ENCODE measurements at regions not wholly inside any gene's neighbourhood (a gene's known extent, or its start where the extent isn't known, plus 50 kb on each side); places are given as distances from the start of the nearest gene placed in this dataset.

DNA sequence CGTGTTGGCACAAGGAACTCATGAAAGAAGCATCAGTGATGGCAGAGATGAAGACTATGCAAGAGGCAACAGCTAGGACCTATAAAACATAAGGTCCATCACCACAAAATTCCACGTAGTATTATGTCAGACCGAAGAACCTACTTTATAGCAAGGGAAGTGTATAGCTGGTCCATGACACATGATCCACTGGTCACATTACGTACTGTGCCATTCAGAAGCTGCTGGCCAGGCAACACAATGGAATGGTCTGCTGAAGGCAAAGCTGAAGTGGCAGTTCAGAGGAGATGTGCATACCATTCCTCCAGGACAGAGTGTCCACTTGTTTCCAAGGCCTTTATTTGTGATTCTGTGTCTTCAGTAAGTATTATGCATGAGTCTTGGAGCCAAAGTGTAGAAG, 215.5 kb upstream of the UGT8 start:
- TF ChIP-seq, protein P1, sequence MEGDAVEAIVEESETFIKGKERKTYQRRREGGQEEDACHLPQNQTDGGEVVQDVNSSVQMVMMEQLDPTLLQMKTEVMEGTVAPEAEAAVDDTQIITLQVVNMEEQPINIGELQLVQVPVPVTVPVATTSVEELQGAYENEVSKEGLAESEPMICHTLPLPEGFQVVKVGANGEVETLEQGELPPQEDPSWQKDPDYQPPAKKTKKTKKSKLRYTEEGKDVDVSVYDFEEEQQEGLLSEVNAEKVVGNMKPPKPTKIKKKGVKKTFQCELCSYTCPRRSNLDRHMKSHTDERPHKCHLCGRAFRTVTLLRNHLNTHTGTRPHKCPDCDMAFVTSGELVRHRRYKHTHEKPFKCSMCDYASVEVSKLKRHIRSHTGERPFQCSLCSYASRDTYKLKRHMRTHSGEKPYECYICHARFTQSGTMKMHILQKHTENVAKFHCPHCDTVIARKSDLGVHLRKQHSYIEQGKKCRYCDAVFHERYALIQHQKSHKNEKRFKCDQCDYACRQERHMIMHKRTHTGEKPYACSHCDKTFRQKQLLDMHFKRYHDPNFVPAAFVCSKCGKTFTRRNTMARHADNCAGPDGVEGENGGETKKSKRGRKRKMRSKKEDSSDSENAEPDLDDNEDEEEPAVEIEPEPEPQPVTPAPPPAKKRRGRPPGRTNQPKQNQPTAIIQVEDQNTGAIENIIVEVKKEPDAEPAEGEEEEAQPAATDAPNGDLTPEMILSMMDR (IDR thresholded peaks at IDR 0.05), result no peak
- no peak for TF ChIP-seq POLR2A (IDR thresholded peaks at IDR 0.05)
- no peak for TF ChIP-seq POLR2AphosphoS5 (IDR thresholded peaks at IDR 0.05)
